Activated naive CD4-positive, alpha-beta T cell treated with anti-CD3 and anti-CD28 coated beads for 36 hours (primary cell): ENCODE measurements at regions not wholly inside any gene's neighbourhood (a gene's known extent, or its start where the extent isn't known, plus 50 kb on each side); places are given as distances from the start of the nearest gene placed in this dataset.

Experiments used
- CTCF ChIA-PET: fragments of 350-600 bp; sonication (Branson Sonifier 250); formaldehyde crosslinking; loops from one replicate; lab custom pipeline; 2021; ENCODE audit warnings: antibody characterized with exemption; lab: Charles Lee
- DNase-seq: peaks from one replicate; pipeline ENCODE4 v3.0.0-alpha.2; 2020
- H3K27ac Mint-ChIP-seq: one replicate; pipeline ENCODE4 v1.8.0; 2021; ENCODE audit warnings: mild to moderate bottlenecking, mixed read lengths
- H3K27me3 Mint-ChIP-seq: one replicate; pipeline ENCODE4 v1.8.0; 2021; ENCODE audit warnings: low read depth, mixed read lengths
- H3K36me3 Mint-ChIP-seq: one replicate; pipeline ENCODE4 v1.8.0; 2021; ENCODE audit warnings: low read depth, mixed read lengths
- H3K4me1 Mint-ChIP-seq: one replicate; pipeline ENCODE4 v1.8.0; 2021; ENCODE audit warnings: low read depth, mixed read lengths
- H3K4me3 Mint-ChIP-seq: one replicate; pipeline ENCODE4 v1.8.0; 2021; ENCODE audit warnings: mild to moderate bottlenecking, moderate library complexity, mixed read lengths
- H3K9me3 Mint-ChIP-seq: one replicate; pipeline ENCODE4 v1.8.0; 2021; ENCODE audit warnings: mixed read lengths
- intact Hi-C: fragments of 100-400 bp; cut with micrococcal nuclease; formaldehyde crosslinking; loops from one replicate; pipeline ENCODE4 v1.15.1; 2023

DNA sequence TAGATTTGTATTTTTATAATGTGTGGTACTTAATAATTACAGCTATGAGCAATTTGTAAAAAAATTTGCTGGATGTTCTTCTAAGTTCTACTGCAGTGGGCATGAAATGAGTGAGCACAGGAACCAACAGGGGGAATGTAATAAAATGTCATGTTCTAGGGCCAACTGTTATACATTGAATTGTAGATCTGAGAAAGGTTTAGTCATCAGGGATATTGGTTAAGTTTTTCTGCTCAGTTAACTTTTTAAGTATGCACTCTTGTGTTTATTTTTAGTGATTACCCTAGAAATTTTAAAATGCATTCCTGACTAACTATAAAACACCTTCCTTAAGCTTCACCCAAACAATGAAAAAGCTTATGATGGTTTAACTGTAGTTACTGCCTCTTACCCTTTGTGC, 101.8 kb downstream of the CAND1 start:
- no peak overlapping the region for H3K4me3 Mint-ChIP-seq
- H3K27ac Mint-ChIP-seq, result no peak overlapping the region
- DNase-seq, result no peak
- CTCF ChIA-PET, result no interaction called here
- no peaks in the 10 kb centered on the region for H3K4me1 Mint-ChIP-seq
- peaks cover 4% of the 10 kb centered on the region for H3K36me3 Mint-ChIP-seq
- intact Hi-C loops, result no loop called here
- no peaks in the 10 kb centered on the region for H3K27me3 Mint-ChIP-seq
- H3K9me3 Mint-ChIP-seq, result peaks cover 8% of the 10 kb centered on the region

DNA sequence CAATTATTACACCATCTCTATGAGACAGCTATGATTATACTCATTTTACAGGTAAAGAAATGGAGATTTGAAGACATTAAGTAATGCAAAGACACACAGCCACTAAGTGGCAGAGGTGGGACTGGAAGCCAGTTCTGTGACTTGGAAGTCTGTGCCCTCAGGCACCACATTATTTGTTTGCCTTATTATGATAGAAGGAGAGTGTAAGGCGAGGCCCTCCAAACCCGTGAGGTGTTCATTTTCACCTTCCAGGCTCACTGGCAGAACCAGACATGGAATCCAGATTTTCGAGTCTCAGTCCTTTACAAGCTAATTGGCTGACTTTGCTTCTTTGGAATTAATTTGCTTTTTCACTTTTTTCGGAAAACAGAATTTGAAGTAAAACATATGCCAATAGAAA, 107.9 kb downstream of the CAND1 start:
- CTCF ChIA-PET, result no interaction called here
- no peak for DNase-seq
- Mint-ChIP-seq H3K9me3 (peaks cover 13% of the 10 kb centered on the region), H3K27me3 (no peaks in the 10 kb centered on the region), H3K27ac (no peak overlapping the region), H3K4me1 (no peaks in the 10 kb centered on the region), H3K4me3 (no peak overlapping the region), H3K36me3 (peaks cover 3% of the 10 kb centered on the region)
- intact Hi-C loops, result no loop called here

DNA sequence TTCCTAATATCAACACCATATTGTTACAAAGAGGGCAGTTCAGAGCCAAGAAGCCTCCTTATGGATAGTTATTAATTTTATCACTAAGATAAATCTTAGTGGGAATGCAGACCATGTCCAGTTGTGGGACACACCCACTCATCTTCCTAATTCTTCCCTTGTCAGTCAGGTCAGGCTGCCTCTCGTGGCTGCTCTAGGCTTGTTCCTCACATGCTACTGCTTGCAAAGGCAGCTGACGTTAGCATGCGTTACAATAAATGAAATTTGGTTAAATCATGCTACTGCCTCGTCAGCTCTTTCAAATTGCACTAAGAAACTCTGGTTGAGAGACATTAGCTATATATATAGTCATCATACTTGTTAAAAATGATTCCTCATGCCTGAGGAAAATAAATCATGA, 108.4 kb downstream of the CAND1 start:
- H3K27ac Mint-ChIP-seq, result no peak overlapping the region
- no peak overlapping the region for H3K4me3 Mint-ChIP-seq
- H3K36me3 Mint-ChIP-seq, result no peaks in the 10 kb centered on the region
- peaks cover 2% of the 10 kb centered on the region for H3K4me1 Mint-ChIP-seq
- CTCF ChIA-PET, result no interaction called here
- intact Hi-C loops, result no loop called here
- no peak for DNase-seq
- no peaks in the 10 kb centered on the region for H3K27me3 Mint-ChIP-seq
- H3K9me3 Mint-ChIP-seq, result peaks cover 10% of the 10 kb centered on the region

DNA sequence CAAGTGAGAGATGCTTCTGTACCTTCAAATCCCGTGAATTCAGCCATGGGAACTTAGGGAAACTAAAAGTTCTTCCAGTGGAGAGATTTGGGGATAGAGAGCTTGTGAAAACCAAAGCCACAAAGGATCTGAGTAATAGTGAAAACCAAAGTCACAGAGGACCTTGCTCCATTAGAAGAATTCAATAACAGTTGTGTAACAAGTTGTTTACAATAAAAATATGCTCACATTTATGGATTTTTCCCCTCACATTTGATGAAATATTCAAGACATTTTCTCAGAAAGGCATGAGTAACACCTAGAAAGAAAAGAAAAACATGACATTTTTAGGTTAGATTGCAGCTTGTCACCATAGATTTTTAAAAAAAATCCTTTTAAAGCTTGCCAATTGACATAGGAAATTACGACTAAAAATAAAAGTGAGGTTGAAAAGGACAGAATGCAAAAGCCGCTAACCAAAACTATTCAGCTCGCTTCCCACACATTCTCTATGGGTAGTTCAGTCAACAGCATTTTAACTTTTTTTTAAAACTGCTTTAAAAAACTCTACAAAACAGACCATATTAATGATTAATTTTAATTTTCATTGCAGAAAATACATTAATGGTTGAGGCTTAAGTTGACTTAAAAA, 113.2 kb downstream of the CAND1 start:
- no peak overlapping the region for H3K27ac Mint-ChIP-seq
- intact Hi-C loops, result no loop called here

DNA sequence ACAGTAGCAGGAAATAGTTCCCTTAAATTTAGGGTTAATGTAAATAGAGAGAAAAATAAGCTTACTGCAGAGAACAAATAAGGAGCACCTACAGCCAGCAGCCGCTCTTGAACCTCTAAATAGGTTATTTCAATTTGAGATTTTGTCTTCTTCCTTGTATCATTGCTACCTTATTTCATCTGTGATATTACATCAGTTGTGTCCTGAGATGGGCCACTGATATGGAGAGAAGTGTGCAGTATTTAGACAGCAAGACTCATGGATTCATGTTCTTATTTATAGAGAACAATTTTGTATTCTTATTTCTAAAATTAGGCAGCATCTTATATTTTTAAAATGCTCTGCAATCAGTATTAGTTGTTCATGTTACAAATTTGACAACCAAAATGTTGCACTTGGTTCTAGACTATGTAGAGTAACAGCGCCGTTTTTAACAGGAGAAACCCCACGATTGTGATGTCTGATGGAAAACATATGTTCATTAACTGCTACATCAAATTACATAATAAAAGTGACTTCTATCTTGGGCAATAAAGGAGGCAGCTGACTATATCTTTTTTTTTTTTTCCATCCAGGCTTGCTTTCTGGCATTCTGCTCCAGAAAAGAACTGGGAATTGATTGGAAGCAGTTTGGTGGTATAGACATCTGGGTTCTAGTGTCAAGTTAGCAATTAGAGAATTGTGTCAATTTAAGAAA, 117.9 kb downstream of the CAND1 start:
- CTCF ChIA-PET, result no interaction called here
- H3K9me3 Mint-ChIP-seq, result no peaks in the 10 kb centered on the region
- peaks cover 2% of the 10 kb centered on the region for H3K4me1 Mint-ChIP-seq
- intact Hi-C loops, result no loop called here
- no peaks in the 10 kb centered on the region for H3K36me3 Mint-ChIP-seq
- H3K27me3 Mint-ChIP-seq, result no peaks in the 10 kb centered on the region
- H3K27ac Mint-ChIP-seq, result no peak overlapping the region
- no peak for DNase-seq
- H3K4me3 Mint-ChIP-seq, result no peak overlapping the region

More for the DNA sequence above, 113.2 kb downstream of the CAND1 start:
- peaks cover 5% of the 10 kb centered on the region for H3K9me3 Mint-ChIP-seq
- H3K27me3 Mint-ChIP-seq, result no peaks in the 10 kb centered on the region
- H3K36me3 Mint-ChIP-seq, result no peaks in the 10 kb centered on the region
- peaks cover 2% of the 10 kb centered on the region for H3K4me1 Mint-ChIP-seq
- H3K4me3 Mint-ChIP-seq, result no peak overlapping the region
- CTCF ChIA-PET, result no interaction called here
- DNase-seq, result no peak

DNA sequence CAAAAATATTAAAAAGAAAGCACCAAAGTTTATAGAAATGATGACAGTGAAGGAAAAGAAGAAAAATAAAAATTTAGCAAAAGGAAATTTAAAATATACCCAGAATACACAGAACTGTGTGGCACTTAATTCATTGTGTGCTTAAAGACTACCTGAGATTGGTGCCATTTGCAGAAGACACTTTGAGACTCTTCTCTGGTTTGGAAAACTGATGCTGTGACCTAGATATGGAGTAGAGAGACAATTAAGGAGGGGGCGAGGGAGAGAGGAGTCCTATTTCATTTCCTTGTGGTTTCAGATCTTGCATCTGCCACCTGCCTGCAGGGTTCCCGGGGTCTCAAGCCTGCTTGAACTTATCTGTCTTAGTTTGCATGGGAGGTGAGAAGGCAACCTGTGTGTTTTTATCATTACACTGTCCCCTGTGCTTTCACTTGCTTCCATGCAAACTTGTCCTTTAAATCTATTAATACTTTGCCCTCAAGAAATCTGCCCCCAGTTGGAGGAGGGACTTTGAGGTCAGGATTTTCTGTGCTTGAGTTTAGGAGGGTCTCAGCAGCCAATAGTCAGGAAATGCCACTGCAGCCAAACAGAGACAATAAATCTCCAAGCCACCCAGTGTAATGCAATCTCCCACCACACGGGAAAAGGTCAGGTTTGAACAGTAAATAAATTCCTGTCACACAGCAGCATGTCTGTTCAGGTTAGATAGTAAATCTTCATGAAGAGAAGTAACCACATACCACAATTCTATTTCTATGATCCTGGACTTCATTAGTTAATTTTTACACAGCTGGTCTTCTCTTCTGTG, 119.4 kb downstream of the CAND1 start:
- H3K4me3 Mint-ChIP-seq, result no peak overlapping the region
- H3K36me3 Mint-ChIP-seq, result no peaks in the 10 kb centered on the region
- H3K4me1 Mint-ChIP-seq, result no peaks in the 10 kb centered on the region
- no peaks in the 10 kb centered on the region for H3K9me3 Mint-ChIP-seq
- H3K27ac Mint-ChIP-seq, result no peak overlapping the region
- CTCF ChIA-PET, result interaction anchor here (1.3 kb wide), 1 partner anchor 33 kb away, joined by 3 read pairs; no protein-coding TSS in a partner anchor
- no peak for DNase-seq
- intact Hi-C loops, result no loop called here
- H3K27me3 Mint-ChIP-seq, result no peaks in the 10 kb centered on the region

DNA sequence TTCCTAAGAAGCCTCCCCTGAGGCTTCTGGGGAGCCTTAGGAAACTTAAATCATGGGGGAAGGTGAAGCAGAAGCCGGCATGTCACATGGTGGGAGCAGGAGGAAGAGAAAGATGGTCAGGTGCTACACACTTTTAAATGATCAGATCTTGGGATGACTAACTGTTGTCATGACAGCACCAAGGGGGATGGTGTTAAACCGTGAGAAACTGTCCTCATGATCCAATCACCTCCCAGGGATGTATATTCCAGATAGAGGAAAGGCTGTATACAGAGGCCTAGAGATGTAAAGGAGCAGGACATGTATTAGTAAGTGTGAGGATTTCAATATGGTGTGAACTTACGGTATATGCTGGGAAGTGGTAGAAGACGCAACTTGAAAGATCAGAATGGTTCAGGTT, 121.1 kb downstream of the CAND1 start:
- Mint-ChIP-seq H3K27me3 (no peaks in the 10 kb centered on the region), H3K4me3 (no peak overlapping the region), H3K27ac (no peak overlapping the region), H3K36me3 (no peaks in the 10 kb centered on the region), H3K4me1 (no peaks in the 10 kb centered on the region), H3K9me3 (no peaks in the 10 kb centered on the region)
- intact Hi-C loops, result no loop called here
- DNase-seq, result no peak
- CTCF ChIA-PET, result interaction anchor here (1.3 kb wide), 1 partner anchor 34 kb away, joined by 3 read pairs; no protein-coding TSS in a partner anchor

DNA sequence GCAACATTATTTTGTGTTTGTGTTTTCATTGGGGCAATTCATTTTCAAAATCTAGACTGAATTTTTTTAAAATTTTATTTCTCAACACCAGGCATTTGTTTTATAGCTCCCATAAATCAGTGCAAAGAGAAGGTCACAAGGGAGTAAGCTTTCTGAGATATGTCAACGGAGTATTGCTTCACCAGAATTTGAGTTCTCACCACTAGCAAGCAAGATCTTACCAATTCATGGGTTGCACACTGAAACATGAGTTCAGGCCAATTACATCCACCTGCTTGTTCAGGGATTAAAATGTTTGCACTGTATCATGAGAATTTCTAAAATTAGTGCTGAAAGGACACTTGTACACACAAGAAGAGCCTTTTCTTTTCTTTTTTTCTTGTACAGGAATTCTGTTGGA, 121.9 kb downstream of the CAND1 start:
- Mint-ChIP-seq H3K9me3 (no peaks in the 10 kb centered on the region), H3K27me3 (no peaks in the 10 kb centered on the region), H3K27ac (no peak overlapping the region), H3K36me3 (no peaks in the 10 kb centered on the region), H3K4me1 (no peaks in the 10 kb centered on the region), H3K4me3 (no peak overlapping the region)
- intact Hi-C loops, result no loop called here
- CTCF ChIA-PET, result no interaction called here
- DNase-seq, result no peak

DNA sequence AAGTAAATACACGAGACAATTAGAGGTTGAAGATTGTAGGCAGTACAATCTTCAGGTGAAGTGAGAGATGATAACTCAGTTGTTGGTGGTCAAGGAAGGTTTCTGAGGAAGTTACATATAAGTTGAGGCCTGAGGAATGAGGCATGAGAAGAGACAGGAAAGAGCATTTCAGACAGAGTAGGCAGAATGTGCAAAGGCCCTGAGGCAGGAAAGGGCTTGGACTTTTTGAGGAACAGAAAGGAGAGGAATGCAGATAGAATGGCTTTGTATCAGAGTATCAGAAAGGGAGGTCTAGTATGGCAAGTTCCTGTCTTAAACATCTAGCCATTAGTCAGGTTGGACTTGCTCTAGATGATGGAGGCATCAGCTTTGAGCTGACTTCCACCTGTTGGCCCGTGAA, 122.5 kb downstream of the CAND1 start:
- H3K27me3 Mint-ChIP-seq, result no peaks in the 10 kb centered on the region
- no peaks in the 10 kb centered on the region for H3K9me3 Mint-ChIP-seq
- no peak overlapping the region for H3K27ac Mint-ChIP-seq
- intact Hi-C loops, result no loop called here
- DNase-seq, result no peak
- H3K4me3 Mint-ChIP-seq, result no peak overlapping the region
- no peaks in the 10 kb centered on the region for H3K4me1 Mint-ChIP-seq
- no peaks in the 10 kb centered on the region for H3K36me3 Mint-ChIP-seq
- CTCF ChIA-PET, result no interaction called here

DNA sequence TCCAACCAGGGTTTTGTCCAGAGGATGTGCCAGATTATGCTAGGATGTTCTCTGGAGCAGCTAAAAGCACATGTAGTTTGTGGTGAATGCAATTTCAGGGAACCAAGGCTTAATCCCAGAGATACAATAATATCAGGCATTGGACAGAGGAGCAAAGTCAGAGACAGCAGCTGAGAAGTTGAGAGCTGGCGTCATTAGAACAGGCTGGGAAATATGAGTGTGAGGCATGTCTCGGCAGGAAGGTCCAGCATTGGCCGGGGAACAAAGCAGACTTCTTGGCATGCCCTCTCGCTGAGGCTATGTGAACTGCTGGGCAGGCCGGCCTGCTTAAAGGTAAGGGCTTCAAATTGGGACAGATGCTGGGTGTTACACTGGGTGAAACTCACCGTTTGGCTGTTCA, 125.4 kb downstream of the CAND1 start:
- CTCF ChIA-PET, result no interaction called here
- no peaks in the 10 kb centered on the region for H3K4me1 Mint-ChIP-seq
- no peaks in the 10 kb centered on the region for H3K27me3 Mint-ChIP-seq
- DNase-seq, result no peak
- H3K36me3 Mint-ChIP-seq, result no peaks in the 10 kb centered on the region
- H3K27ac Mint-ChIP-seq, result no peak overlapping the region
- no peaks in the 10 kb centered on the region for H3K9me3 Mint-ChIP-seq
- intact Hi-C loops, result no loop called here
- no peak overlapping the region for H3K4me3 Mint-ChIP-seq

DNA sequence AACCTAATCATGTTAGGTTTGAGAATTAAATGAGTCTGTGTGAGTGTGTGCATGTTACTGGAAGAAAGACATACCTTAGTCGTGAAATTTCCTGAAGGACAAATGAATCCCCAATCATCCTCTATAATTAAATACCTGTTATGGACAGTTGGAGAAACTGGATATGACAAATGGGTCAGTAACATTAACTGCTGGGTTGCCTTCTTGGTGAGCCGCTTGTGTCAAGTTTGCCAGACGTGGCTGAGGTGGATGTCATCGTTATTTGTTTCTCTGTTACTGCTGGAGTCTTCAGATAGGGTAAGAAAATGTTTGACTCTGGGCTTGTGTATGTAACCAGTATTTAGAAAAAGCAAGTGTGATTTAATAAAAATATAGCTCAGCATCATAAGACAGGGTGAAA, 131.6 kb downstream of the CAND1 start:
- H3K4me3 Mint-ChIP-seq, result no peak overlapping the region
- CTCF ChIA-PET, result interaction anchor here (0.5 kb wide), 1 partner anchor 589 kb away, joined by 6 read pairs; no protein-coding TSS in a partner anchor
- no peak for DNase-seq
- intact Hi-C loops, result no loop called here
- peaks cover 4% of the 10 kb centered on the region for H3K9me3 Mint-ChIP-seq
- H3K4me1 Mint-ChIP-seq, result no peaks in the 10 kb centered on the region
- H3K36me3 Mint-ChIP-seq, result peaks cover 4% of the 10 kb centered on the region
- no peak overlapping the region for H3K27ac Mint-ChIP-seq
- no peaks in the 10 kb centered on the region for H3K27me3 Mint-ChIP-seq

DNA sequence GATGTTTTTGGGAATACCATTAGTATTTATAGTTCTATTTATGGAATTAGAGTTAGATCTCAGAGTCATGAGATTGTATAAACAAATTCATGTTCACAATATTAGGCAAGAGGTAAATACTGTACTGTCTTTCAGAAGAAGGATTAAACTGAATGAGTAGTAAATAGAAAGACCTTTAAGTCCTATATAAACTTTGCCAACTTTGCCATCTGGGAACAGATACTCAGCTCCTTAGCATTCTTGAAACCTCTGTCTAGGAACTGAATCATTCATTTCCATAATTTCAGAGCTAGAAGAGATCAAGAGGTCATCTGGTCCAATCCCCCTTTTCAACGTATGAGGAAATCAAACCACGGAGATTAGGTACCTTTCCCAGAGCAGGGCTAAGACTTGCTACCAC, 141.1 kb downstream of the CAND1 start:
- H3K36me3 Mint-ChIP-seq, result peaks cover 11% of the 10 kb centered on the region

More for the DNA sequence above, 141.1 kb downstream of the CAND1 start:
- no peaks in the 10 kb centered on the region for H3K4me1 Mint-ChIP-seq
- intact Hi-C loops, result loop anchor here (10.0 kb wide), 1 partner anchor 385 kb away; no protein-coding TSS in a partner anchor
- H3K27me3 Mint-ChIP-seq, result no peaks in the 10 kb centered on the region
- CTCF ChIA-PET, result interaction anchor here (0.6 kb wide), 1 partner anchor 17 kb away, joined by 3 read pairs; no protein-coding TSS in a partner anchor
- no peak for DNase-seq
- no peak overlapping the region for H3K4me3 Mint-ChIP-seq
- H3K27ac Mint-ChIP-seq, result no peak overlapping the region
- peaks cover 14% of the 10 kb centered on the region for H3K9me3 Mint-ChIP-seq
